Transverse colon (tissue), 4 donors: ENCODE measurements at regions not wholly inside any gene's neighbourhood (a gene's known extent, or its start where the extent isn't known, plus 50 kb on each side); places are given as distances from the start of the nearest gene placed in this dataset.

Experiments
- POLR2A ChIP-seq: fragments of 450-650 bp; IDR thresholded peaks from one replicate; pipeline ENCODE4 v1.6.1; 2016; ENCODE audit warnings: antibody characterized with exemption, mild to moderate bottlenecking, moderate library complexity
- POLR2AphosphoS5 ChIP-seq, 3 donors: sonication (generic); formaldehyde crosslinking; IDR thresholded peaks; one replicate each; pipeline ENCODE4 v1.6.1; 2016; ENCODE audit warnings: antibody characterized with exemption in 3 of 3
- TF ChIP-seq, protein P1 (sequence below), 5 experiments: fragments of 200-600 bp in 3 of 5; fragments of 450-650 bp in 2 of 5; sonication (generic) in 3 of 5; IDR thresholded peaks; 1 replicate in 2 of 5; 2 replicates in 3 of 5; pipeline ENCODE4 v1.5.1; 2016 to 2017; ENCODE audit warnings: antibody characterized with exemption in 5 of 5, inconsistent platforms in 3 of 5, mild to moderate bottlenecking in 2 of 5, moderate library complexity in 1 of 5

DNA sequence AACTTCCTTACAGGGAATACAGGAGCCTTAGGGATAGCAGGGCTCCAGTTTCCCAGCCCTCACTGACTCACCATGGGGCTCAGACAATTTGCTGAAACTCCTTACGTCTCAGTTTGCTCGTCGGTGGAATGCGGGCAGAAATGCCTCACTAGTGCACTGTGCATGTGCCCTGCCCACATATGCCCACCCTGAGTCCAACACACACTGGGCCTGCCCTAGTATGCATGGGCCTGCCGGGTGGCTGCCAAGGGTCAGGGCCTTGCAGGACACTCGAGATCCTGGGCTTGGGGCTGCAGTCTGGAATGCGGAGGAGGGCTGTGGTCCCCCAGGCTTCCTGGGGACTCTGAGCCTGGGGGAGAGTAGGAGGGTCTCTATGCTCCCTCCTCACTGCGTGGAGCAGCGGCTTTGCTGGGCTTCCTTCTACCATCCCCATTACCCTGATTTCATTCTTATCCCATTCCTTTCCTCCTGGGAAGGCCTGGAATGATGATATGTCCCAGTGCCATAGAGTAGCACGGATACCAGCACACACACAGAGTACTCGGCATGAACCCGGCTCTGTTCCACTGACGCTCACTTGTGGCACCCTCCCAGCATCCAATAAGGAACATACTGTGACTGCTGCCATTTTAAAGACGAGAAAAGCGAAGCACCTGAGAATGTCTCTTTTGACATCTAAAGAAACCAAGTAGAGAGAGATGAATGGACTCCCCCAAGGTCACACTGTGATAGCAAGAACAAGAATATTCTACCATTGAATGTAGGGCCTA, 124.2 kb downstream of the ASB7 start:
- TF ChIP-seq, protein P1, sequence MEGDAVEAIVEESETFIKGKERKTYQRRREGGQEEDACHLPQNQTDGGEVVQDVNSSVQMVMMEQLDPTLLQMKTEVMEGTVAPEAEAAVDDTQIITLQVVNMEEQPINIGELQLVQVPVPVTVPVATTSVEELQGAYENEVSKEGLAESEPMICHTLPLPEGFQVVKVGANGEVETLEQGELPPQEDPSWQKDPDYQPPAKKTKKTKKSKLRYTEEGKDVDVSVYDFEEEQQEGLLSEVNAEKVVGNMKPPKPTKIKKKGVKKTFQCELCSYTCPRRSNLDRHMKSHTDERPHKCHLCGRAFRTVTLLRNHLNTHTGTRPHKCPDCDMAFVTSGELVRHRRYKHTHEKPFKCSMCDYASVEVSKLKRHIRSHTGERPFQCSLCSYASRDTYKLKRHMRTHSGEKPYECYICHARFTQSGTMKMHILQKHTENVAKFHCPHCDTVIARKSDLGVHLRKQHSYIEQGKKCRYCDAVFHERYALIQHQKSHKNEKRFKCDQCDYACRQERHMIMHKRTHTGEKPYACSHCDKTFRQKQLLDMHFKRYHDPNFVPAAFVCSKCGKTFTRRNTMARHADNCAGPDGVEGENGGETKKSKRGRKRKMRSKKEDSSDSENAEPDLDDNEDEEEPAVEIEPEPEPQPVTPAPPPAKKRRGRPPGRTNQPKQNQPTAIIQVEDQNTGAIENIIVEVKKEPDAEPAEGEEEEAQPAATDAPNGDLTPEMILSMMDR (IDR thresholded peaks at IDR 0.05) = no peak
- TF ChIP-seq POLR2A = no peak
- no peak for TF ChIP-seq POLR2AphosphoS5 (IDR thresholded peaks at IDR 0.05)
